H4 (cell line): ENCODE measurements at regions not wholly inside any gene's neighbourhood (a gene's known extent, or its start where the extent isn't known, plus 50 kb on each side); places are given as distances from the start of the nearest gene placed in this dataset.

Source experiments
- DNase-seq: peaks from one replicate; pipeline ENCODE4 v3.0.0-alpha.2; 2015; ENCODE audit warnings: low spot score

- DNase-seq = no peak
Observed at GRCh38 chr2:2828774-2829368, 497.8 kb upstream of the MYT1L start.

- no peak for DNase-seq
Observed at GRCh38 chr2:2827761-2828221, 496.7 kb upstream of the MYT1L start.

GRCh38 chr2:2827046-2827636 lies 496.1 kb upstream of the MYT1L start:
- DNase-seq = no peak

- DNase-seq = no peak
Observed at GRCh38 chr2:2826621-2827020, 495.5 kb upstream of the MYT1L start.

- DNase-seq = no peak
Observed at GRCh38 chr2:2826209-2826551, 495.1 kb upstream of the MYT1L start.

- no peak for DNase-seq
Observed at GRCh38 chr2:2825516-2826208, 494.6 kb upstream of the MYT1L start.

GRCh38 chr2:2825062-2825461 lies 494.0 kb upstream of the MYT1L start:
- DNase-seq = no peak

GRCh38 chr2:2824588-2824987 lies 493.5 kb upstream of the MYT1L start:
- no peak for DNase-seq

GRCh38 chr2:2823061-2823753 lies 492.1 kb upstream of the MYT1L start:
- DNase-seq = no peak

- DNase-seq = no peak
Observed at GRCh38 chr2:2822143-2822542, 491.1 kb upstream of the MYT1L start.

GRCh38 chr2:2812648-2813047 lies 481.6 kb upstream of the MYT1L start:
- DNase-seq = no peak

- no peak for DNase-seq
Observed at GRCh38 chr2:2812117-2812516, 481.0 kb upstream of the MYT1L start.

GRCh38 chr2:2810504-2810903 lies 479.4 kb upstream of the MYT1L start:
- DNase-seq = no peak

- DNase-seq = no peak
Observed at GRCh38 chr2:2809771-2810170, 478.7 kb upstream of the MYT1L start.

GRCh38 chr2:2808551-2809058 lies 477.5 kb upstream of the MYT1L start:
- DNase-seq = no peak

GRCh38 chr2:2806711-2807110 lies 475.6 kb upstream of the MYT1L start:
- DNase-seq = no peak

- DNase-seq = no peak
Observed at GRCh38 chr2:2805263-2805662, 474.2 kb upstream of the MYT1L start.

- DNase-seq = no peak
Observed at GRCh38 chr2:2804528-2804927, 473.5 kb upstream of the MYT1L start.

- DNase-seq = no peak
Observed at GRCh38 chr2:2801458-2801857, 470.4 kb upstream of the MYT1L start.

- DNase-seq = no peak
Observed at GRCh38 chr2:2800697-2801096, 469.6 kb upstream of the MYT1L start.

- DNase-seq = no peak
Observed at GRCh38 chr2:2800001-2800400, 468.9 kb upstream of the MYT1L start.

GRCh38 chr2:2799151-2799697 lies 468.1 kb upstream of the MYT1L start:
- no peak for DNase-seq
